ENCODE measurements at regions not wholly inside any gene's neighbourhood (a gene's known extent, or its start where the extent isn't known, plus 50 kb on each side); places are given as distances from the start of the nearest gene placed in this dataset.
A peak's percentile ranks its signal among the peaks of the same experiment; 100 is the strongest.

GRCh38 chr2:48249025-48249424, 65.5 kb upstream of the FOXN2 start:
- no peaks in the 10 kb centered on the region for H3K9me3 ChIP-seq (ENCODE audit: low read length)
- H3K4me1 ChIP-seq (ENCODE audit: insufficient read depth, low read length): peaks cover 59% of the 10 kb centered on the region
- no peaks in the 10 kb centered on the region for H3K36me3 ChIP-seq (replicated peaks in 1 of 2; ENCODE audit: control insufficient read depth in 1 of 2, insufficient read depth in 2 of 2, low read length in 2 of 2)
- no peak for ATAC-seq
- no peak overlapping the region for H3K27ac ChIP-seq (ENCODE audit: extremely low read length, insufficient read depth, low read length)
- no peaks in the 10 kb centered on the region for H3K79me2 ChIP-seq (ENCODE audit: insufficient read depth, low read length)
- 81% methylated on average over 2 of the region's 2 CpGs for WGBS (ENCODE audit: low lambda C conversion rate)
- no peak overlapping the region for H3K9ac ChIP-seq (ENCODE audit: insufficient read depth, low read depth, low read length)
- H3K4me2 ChIP-seq (ENCODE audit: low read depth, low read length): no peak overlapping the region
- H3K27me3 ChIP-seq (ENCODE audit: control insufficient read depth in 1 of 2, insufficient read depth in 2 of 2, low read length in 2 of 2): no peaks in the 10 kb centered on the region
- no peak for FAIRE-seq
- CTCF ChIA-PET (ENCODE audit: low intra/inter-chr PET ratio, low total read pairs): no interaction called here
- POLR2A ChIA-PET: interaction anchor here (1.0 to 1.7 kb wide), 2 partner anchors 27 to 29 kb away, joined by 4 read pairs; no protein-coding TSS in a partner anchor
- no peak for DNase-seq (ENCODE audit: low spot score)
- TF ChIP-seq SRSF9 (IDR thresholded peaks at IDR 0.05; ENCODE audit: borderline replicate concordance, insufficient read depth, low read depth, low read length, poor library complexity, severe bottlenecking): no peak
- TF ChIP-seq ZNF557 (CRISPR knock-in tag; IDR thresholded peaks at IDR 0.05): 0 out of 2 replicates have a peak, but pooled peaks have one; percentile 7
- TF ChIP-seq ZNF230 (CRISPR knock-in tag; IDR thresholded peaks at IDR 0.05): no peak
- TF ChIP-seq ZBTB7B (CRISPR knock-in tag; IDR thresholded peaks at IDR 0.05): no peak
- TF ChIP-seq POGK (CRISPR knock-in tag; conservative IDR thresholded peaks at IDR 0.05): no peak
- H3K4me3 ChIP-seq (replicated peaks in 1 of 3; ENCODE audit: insufficient read depth in 1 of 3, low read depth in 2 of 3, low read length in 3 of 3): no peak overlapping the region
- in situ Hi-C loops (cut with HindIII; ENCODE audit: extremely low pct_ligation_motif_present, low pct_unique_long_range_greater_than_20kb) (no loop called here), intact Hi-C loops (cut with micrococcal nuclease; ENCODE audit: unreplicated experiment) (no loop called here)
- no peak overlapping the region for H2AFZ ChIP-seq (ENCODE audit: low read length)
- H4K20me1 ChIP-seq (ENCODE audit: insufficient read depth, low read length): no peaks in the 10 kb centered on the region
- BruUV-seq (replicated peaks): no TSS peak
